Right renal pelvis (tissue), 4 donors: ENCODE measurements at regions not wholly inside any gene's neighbourhood (a gene's known extent, or its start where the extent isn't known, plus 50 kb on each side); places are given as distances from the start of the nearest gene placed in this dataset.
A peak's percentile ranks its signal among the peaks of the same experiment; 100 is the strongest.

Source experiments
- DNase-seq, 4 donors: peaks; one replicate each; pipeline ENCODE4 v3.0.0-alpha.2; 2013; ENCODE audit warnings: low read depth in 4 of 4, low spot score in 3 of 4, missing footprints in 1 of 4

GRCh38 chr3:144067059-144067458 is 95.4 kb downstream of the DIPK2A start:
- no peak for DNase-seq

DNA sequence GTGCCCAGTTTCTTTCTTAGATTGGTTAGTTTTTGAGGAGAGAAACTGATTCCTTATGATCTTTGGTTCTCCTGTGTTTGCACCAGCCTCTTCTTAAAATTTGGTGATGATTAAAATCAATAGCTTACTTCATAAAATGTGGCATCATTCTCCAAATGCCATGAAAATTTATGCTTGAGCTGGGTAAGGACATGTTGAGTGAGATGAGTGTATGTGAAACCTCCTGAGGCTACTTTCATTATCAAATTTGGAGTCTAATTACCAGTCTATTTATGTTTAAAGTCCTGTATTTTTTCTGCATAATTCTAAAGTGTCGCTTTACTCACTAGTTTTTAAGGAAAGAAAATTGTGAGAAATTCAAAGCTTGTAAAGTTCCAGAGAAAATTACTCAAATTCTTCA is 102.1 kb downstream of the DIPK2A start:
- DNase-seq, result no peak

DNA sequence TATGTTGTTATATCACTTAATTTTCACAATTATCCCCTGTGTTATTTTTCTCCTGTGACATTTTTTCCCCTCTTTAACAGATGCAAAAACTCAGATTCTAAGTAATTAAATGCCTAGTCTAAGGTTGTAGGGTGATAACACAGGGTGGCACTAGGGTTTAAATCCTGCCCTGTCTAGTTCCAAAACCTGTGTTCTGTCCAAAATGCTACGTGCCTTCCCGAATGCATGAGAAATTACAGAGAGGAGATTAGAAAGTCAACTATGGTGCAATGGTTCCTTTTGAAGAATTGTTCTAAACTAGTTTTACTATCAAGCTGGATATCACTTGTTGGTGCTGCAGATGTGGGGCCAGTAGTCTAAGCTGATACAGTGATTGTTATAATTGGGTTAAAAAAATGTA is 108.0 kb downstream of the DIPK2A start:
- DNase-seq, result no peak

DNA sequence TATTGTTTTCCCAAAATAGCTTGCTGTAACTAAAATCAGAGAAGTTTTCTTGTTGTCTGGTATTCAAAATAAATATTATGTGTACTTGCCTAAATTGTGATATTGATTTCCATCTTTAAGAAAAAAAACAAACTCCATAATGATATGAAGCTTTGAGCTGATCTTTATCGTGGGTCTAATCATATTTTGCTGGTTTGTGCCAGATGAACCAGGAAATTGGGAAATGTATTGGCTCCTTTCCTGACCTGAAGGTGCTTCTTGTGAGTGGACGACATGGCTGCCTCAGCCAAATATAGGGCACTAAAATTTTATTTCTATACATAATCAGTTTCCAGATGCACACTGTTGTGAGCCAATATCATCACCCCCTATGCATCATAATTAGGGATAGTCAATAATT is 113.3 kb downstream of the DIPK2A start:
- DNase-seq, result no peak

DNA sequence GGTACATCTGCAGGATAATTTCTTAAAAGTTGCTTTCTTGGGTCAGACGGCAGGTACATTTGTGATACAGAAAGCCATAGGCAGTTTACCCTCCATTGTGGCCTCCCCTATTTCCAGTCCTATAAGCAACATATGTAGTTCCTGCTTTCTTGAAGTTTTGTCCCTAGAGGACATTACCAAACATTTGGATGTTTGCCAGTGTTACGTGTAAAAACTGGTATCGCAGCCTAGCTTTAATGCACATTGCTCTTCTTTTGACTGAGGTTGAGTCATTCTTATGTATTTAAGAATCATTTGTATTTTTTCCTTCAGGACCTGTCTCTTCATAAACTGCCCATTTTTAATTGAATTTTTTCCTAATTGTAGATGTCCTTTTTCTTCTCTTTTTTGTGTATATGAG is 114.3 kb downstream of the DIPK2A start:
- peak in 1 of 4 donors; percentile 5 for DNase-seq

DNA sequence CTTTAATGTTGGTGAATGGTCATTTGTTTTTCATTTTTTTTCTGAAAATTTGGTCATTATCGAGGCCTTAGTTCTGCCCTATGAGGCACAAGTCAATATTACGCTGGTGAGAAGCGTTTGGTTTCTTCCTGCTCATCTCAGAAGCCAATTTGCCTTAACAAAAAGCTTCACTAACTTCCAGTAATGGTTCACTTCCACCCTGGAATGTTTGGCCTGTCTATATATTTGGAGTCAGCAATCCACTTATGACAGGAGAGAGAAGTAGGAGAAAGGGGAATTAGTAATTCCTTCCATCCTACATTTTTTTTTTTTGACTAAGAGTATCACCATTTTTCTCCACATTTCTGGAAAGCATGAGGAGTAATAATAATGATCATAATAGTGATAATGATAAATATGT is 124.4 kb downstream of the DIPK2A start:
- DNase-seq, result no peak

GRCh38 chr3:144097163-144097562 is 125.5 kb downstream of the DIPK2A start:
- no peak for DNase-seq

DNA sequence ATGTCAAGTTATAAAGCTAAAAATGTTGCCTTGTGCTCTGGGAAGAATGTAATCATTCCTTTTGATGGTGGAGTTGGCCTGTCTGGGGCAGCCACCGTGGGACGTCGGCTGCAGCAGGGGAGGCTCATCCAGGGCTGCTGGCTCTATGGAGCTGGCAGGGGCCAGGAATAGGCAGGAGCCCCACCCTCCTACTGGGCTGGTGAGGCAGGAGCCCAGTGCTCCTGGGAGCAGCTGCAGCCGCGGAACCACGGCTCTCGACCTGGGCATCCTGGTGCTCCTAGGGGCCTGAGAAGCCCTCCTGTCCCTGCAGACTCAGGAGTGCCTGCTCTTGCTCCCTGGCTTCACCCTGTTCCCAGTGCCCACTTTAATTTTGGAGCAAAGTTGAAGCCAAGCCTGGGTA is 127.1 kb downstream of the DIPK2A start:
- no peak for DNase-seq

- no peak for DNase-seq
These were observed 130.8 kb downstream of the DIPK2A start for GRCh38 chr3:144102421-144102820.

DNA sequence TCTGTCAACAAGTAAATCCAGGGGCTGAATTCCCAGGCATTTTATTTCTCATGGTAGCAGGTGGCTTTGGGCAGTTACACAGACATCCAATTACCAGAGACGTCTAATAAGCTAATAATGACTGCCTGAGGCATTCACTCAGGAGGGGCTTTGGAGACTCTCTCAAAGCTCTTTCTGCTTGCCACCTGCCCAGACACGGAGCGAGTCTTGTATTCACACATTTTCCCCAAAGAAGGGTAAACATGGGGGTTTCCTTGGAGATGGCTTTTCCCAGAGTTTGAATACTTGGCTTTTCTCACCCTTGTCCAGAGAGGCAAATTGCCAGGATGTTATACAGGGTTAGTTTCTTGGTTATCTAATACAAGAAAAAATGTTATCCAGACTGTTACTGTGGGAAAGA is 132.6 kb downstream of the DIPK2A start:
- no peak for DNase-seq

DNA sequence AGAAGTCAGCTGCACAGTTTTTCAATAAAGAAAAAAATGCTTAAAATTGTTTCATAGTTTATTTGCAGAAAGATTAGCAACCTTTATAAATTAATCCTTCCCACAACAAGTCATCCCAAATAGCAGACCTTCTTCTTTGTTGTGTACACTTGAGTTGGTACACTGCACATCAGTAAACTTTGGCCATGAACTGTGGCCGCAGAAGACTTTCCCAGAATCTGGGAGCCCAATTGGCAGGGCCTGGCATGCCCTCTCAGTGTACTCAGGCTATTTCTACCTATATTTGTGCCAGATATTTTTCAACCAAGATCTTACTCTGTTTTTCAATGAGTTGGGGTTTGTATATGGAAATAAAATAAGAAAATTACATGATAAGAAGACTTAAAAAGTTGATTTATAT is 133.1 kb downstream of the DIPK2A start:
- DNase-seq, result no peak

DNA sequence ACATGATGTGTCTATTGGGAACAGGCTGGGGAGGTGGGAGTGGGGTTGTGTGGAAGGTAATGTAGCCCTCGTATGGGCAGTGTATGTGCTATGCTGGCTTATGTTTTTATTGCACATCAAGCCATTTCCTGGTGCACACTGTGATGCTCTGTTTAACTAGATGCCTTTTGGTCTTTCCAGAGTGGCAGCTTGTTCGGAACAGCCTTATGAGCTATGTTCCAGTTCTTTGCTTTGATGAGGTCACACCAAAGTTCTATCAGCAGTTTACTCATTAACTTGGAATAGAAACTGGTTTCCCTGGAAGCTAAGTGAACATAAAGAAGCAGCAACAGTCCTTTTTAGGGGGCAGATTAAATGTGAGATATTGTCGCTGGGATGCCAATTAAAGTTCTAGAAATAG is 133.9 kb downstream of the DIPK2A start:
- DNase-seq, result peak in 1 of 4 donors; percentile 26

GRCh38 chr3:144106970-144107369 is 135.3 kb downstream of the DIPK2A start:
- DNase-seq, result no peak

GRCh38 chr3:144107923-144108322 is 136.3 kb downstream of the DIPK2A start:
- no peak for DNase-seq

GRCh38 chr3:144109944-144110343 is 138.3 kb downstream of the DIPK2A start:
- DNase-seq, result no peak

- no peak for DNase-seq
These were observed 140.4 kb downstream of the DIPK2A start for GRCh38 chr3:144112036-144112435.

GRCh38 chr3:144112437-144112836 is 140.8 kb downstream of the DIPK2A start:
- no peak for DNase-seq

DNA sequence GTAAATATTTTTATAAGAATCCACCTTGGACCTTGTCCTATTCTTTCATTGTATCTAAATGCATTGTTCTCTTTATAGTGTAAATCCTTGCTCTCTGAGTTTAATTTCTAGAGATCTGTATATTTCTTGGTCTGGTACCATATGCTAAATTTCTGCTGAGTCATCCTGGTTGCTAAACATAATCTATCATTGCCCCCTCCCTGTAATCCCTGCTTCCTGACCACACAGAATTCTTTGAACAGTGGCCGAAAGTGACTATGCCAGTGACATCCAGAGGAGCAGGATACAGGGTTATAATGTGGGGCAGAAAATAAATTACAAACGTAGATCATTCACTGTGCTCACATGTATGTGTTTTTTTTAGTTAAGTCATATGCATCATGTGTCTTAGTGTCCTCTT is 143.1 kb downstream of the DIPK2A start:
- DNase-seq, result no peak

DNA sequence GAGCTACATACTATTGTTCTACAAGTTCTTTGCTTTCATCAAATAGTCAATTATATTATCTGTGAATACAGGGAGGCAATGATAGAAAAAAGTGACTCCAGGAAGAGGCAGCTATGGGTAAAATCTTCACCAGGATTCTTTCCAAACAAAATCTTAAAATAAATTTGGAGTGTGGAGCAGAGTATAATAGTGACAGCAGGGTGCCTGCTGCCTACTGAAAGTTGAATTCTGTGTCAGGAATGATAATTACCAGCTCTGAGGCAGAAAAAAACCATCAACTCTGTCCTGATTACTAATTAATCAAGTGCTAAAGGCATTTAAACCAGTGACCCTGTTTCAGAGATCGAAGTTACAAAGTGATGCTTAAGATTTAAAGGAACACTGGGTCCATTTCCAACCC is 148.0 kb downstream of the DIPK2A start:
- DNase-seq, result no peak

DNA sequence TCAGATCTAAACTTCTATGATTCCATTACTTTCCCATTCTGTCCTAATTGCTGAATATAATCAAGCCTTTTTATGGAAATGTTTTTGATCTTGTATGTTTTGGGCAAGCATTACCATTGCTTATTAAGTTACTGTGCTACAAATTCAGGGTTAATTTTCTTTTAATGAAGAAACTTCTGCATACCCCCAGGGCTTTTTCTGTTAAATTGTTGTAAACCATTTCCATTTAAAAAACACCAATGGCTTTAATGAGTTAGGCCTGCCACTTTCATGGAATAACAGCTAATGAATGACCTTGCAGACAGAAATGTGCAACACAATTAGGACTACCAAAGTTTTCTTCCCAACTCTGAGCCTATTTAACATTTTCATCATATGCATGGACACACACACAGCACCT is 150.0 kb downstream of the DIPK2A start:
- DNase-seq, result no peak

DNA sequence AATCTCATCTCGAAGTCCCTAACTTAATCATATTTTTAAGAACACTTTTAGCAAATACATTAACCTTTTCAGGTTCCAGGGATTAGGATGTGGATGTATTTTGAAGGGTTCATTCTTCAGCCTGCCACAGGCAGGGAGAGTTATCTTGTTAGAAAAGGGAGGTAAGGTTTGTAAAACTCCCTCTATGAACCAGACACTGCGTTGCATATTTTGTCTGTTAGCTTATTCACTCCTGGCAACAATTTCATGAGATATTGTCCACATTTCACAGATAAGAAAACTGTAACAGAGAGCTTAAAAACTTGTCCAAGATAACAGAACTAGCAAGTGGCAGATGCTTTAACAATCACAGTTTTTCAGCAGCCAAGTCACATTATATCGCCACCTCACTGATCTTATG is 155.4 kb downstream of the DIPK2A start:
- DNase-seq, result no peak

DNA sequence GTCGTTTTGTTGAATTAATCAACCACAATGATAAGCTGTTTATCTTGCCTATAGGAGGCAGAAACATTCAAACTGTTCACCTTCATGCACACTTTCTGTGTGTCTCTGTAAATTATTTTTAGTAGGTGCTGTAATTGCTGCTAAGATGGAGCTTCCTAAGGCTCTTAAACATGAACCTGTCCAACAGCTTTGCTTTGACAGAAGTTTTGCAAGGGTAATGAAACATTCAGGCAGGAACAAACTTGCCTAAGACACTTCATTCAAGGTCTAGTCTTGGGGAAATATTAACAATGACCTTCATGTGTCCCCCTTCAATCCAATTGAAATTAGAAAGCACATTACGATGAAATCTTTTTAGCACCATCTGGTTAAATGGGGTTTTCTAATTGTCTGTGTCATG is 156.1 kb downstream of the DIPK2A start:
- DNase-seq, result no peak

- DNase-seq, result no peak
These were observed 156.7 kb downstream of the DIPK2A start for GRCh38 chr3:144128108-144128892.
